ENCODE measurements at regions not wholly inside any gene's neighbourhood (a gene's known extent, or its start where the extent isn't known, plus 50 kb on each side); places are given as distances from the start of the nearest gene placed in this dataset.

- TF ChIP-seq POLR2A (IDR thresholded peaks at IDR 0.05): no peak
- no peak for TF ChIP-seq CTCF (IDR thresholded peaks at IDR 0.05)
- TF ChIP-seq EP300 (IDR thresholded peaks at IDR 0.05): no peak
Measured at GRCh38 chr20:40582531-40582930, 106.5 kb downstream of the MAFB start.
